Kidney (tissue), 13 donors: ENCODE measurements at regions not wholly inside any gene's neighbourhood (a gene's known extent, or its start where the extent isn't known, plus 50 kb on each side); places are given as distances from the start of the nearest gene placed in this dataset.

Experiments
- DNase-seq, 5 donors: peaks; one replicate each; pipeline ENCODE4 v3.0.0-alpha.2; 2013 to 2020
- FAIRE-seq: peaks from 2 replicates; lab custom pipeline; 2012; peaks lifted over from hg19 to GRCh38; lab: Jason Lieb, UNC
- H3K27ac ChIP-seq, 2 donors: one replicate each; pipeline ENCODE4 v1.7.0; 2013; ENCODE audit warnings: low read depth in 2 of 2, low read length in 2 of 2, inconsistent platforms in 1 of 2
- H3K27me3 ChIP-seq: one replicate; pipeline ENCODE4 v1.7.1; 2013; ENCODE audit warnings: low read length, inconsistent platforms; ENCODE audit not compliant: control insufficient read depth, insufficient read depth
- H3K36me3 ChIP-seq, 3 donors: one replicate each; pipeline versions ENCODE4 v1.7.0 to v1.7.1; 2013; ENCODE audit warnings: low read length in 3 of 3, control low read depth in 1 of 3, inconsistent platforms in 1 of 3; ENCODE audit not compliant: insufficient read depth in 3 of 3, control insufficient read depth in 2 of 3
- H3K4me1 ChIP-seq, 3 donors: one replicate each; pipeline versions ENCODE4 v1.7.0 to v1.7.1; 2013; ENCODE audit warnings: low read length in 3 of 3, inconsistent platforms in 1 of 3, low read depth in 1 of 3; ENCODE audit not compliant: control insufficient read depth in 2 of 3, insufficient read depth in 2 of 3
- H3K4me3 ChIP-seq, 3 donors: one replicate each; pipeline versions ENCODE4 v1.7.0 to v1.8.1; 2013; ENCODE audit warnings: low read length in 3 of 3, control low read depth in 1 of 3, inconsistent platforms in 1 of 3
- H3K9ac ChIP-seq, 3 donors: one replicate each; pipeline versions ENCODE4 v1.7.0 to v1.7.1; 2013; ENCODE audit warnings: low read length in 3 of 3, control low read depth in 1 of 3, inconsistent platforms in 1 of 3
- H3K9me3 ChIP-seq, 3 donors: one replicate each; pipeline versions ENCODE4 v1.7.0 to v1.7.1; 2013; ENCODE audit warnings: low read length in 3 of 3, control low read depth in 1 of 3, inconsistent platforms in 1 of 3; ENCODE audit not compliant: control insufficient read depth in 2 of 3, insufficient read depth in 1 of 3
- intact Hi-C: fragments of 100-400 bp; cut with DNase I; formaldehyde crosslinking; loops from one replicate; pipeline ENCODE4 v1.11.1; 2022
- TF ChIP-seq, protein P1 (sequence below): IDR thresholded peaks from 3 replicates; pipeline ENCODE4 v1.5.1; 2012; ENCODE audit warnings: mild to moderate bottlenecking, moderate library complexity, borderline replicate concordance; ENCODE audit not compliant: insufficient read depth; ENCODE audit errors: extremely low read depth
- donor health status: control.
- donor health status: control.
- donor health status: control.
- donor health status: control.
- donor health status: control.
- donor health status: DM: yes; HTN: yes; CAD: no.
- donor health status: Normal renal cell carcinoma (clear cell type).

- H3K4me3 ChIP-seq: no peak overlapping the region
- no peaks in the 10 kb centered on the region for H3K27me3 ChIP-seq
- H3K9ac ChIP-seq: no peak overlapping the region
- TF ChIP-seq, protein P1, sequence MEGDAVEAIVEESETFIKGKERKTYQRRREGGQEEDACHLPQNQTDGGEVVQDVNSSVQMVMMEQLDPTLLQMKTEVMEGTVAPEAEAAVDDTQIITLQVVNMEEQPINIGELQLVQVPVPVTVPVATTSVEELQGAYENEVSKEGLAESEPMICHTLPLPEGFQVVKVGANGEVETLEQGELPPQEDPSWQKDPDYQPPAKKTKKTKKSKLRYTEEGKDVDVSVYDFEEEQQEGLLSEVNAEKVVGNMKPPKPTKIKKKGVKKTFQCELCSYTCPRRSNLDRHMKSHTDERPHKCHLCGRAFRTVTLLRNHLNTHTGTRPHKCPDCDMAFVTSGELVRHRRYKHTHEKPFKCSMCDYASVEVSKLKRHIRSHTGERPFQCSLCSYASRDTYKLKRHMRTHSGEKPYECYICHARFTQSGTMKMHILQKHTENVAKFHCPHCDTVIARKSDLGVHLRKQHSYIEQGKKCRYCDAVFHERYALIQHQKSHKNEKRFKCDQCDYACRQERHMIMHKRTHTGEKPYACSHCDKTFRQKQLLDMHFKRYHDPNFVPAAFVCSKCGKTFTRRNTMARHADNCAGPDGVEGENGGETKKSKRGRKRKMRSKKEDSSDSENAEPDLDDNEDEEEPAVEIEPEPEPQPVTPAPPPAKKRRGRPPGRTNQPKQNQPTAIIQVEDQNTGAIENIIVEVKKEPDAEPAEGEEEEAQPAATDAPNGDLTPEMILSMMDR: no peak
- FAIRE-seq (no peak), DNase-seq (no peak)
- H3K4me1 ChIP-seq: no peaks in the 10 kb centered on the region
- H3K9me3 ChIP-seq: peaks cover 0 to 10% (median 0%) of the 10 kb centered on the region in 3 donors
- H3K27ac ChIP-seq: no peak overlapping the region
- H3K36me3 ChIP-seq: no peaks in the 10 kb centered on the region
- intact Hi-C loops: no loop called here
Measured at GRCh38 chr11:91536366-91536765, 688.3 kb upstream of the FAT3 start.

DNA sequence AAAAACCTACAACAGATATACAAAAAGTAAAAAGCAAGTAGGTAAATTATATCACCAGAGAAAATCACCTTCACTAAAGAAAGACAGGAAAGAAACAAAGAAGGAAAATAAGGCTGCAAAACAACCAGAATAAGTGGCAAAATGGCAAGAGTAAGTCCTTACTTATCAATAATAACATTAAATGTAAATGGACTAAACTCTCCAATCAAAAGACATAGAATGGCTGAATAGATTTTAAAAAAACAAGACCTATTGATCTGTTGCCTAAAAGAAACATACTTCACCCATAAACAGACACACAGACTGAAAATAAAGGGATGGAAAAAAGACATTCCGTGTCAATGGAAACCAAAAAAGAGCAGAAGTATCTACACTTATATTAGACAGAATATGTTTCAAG lies 695.7 kb upstream of the FAT3 start:
- intact Hi-C loops: no loop called here
- DNase-seq: no peak
- Histone ChIP-seq H3K27ac (no peak overlapping the region), H3K4me3 (no peak overlapping the region), H3K27me3 (no peaks in the 10 kb centered on the region), H3K36me3 (no peaks in the 10 kb centered on the region), H3K9me3 (no peaks in the 10 kb centered on the region), H3K4me1 (no peaks in the 10 kb centered on the region), H3K9ac (no peak overlapping the region)
- no peak for FAIRE-seq
- TF ChIP-seq, protein P1: no peak

GRCh38 chr11:91527380-91528030 lies 697.1 kb upstream of the FAT3 start:
- no peak for DNase-seq
- H3K9ac ChIP-seq: no peak overlapping the region

More at GRCh38 chr11:91527380-91528030, 697.1 kb upstream of the FAT3 start:
- Histone ChIP-seq H3K9me3 (no peaks in the 10 kb centered on the region), H3K27ac (no peak overlapping the region), H3K4me1 (no peaks in the 10 kb centered on the region), H3K27me3 (no peaks in the 10 kb centered on the region), H3K4me3 (no peak overlapping the region), H3K36me3 (no peaks in the 10 kb centered on the region)
- TF ChIP-seq, protein P1: no peak
- FAIRE-seq: no peak
- intact Hi-C loops: no loop called here
